ENCODE measurements at regions not wholly inside any gene's neighbourhood (a gene's known extent, or its start where the extent isn't known, plus 50 kb on each side); places are given as distances from the start of the nearest gene placed in this dataset.
"Not testable (repeated sequence)": the region's sequence is repeated elsewhere in the genome, so short reads cannot be mapped to it uniquely, and the experiment has no call there.

DNA sequence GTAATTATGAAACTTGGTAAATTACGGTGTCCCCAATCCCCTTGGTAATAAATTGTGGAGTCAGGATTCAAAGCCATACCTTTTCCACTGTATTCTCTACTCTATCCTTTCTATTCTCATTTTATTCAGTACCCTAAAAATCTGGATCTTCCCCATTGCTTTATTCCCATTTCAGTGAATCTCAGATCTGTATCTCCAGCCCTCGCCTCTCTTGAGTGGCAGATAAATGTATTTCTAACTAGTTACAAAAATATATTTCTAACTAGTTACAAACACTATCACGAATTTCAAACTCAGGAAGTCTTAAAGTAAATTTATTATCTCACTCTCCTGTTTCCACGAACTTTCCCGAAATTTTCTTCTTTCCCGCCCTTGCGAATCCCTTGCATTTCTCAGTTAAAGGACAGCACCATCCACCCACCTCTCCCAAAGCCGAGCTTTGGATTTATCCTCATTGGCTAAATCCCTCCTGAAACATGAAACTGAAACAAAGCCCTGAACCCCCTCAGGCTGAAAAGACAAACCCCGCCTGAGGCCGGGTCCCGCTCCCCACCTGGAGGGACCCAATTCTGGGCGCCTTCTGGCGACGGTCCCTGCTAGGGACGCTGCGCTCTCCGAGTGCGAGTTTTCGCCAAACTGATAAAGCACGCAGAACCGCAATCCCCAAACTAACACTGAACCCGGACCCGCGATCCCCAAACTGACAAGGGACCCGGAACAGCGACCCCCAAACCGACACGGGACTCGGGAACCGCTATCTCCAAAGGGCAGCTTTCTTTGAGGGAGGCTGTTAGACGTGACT, 164.3 kb upstream of the PABPC3 start:
- WGBS, 4 donors = 10 to 29% (median 13%) methylated on average over 28 to 31 of the region's 31 CpGs
- ATAC-seq = no peak
- H3K36me3 ChIP-seq = no peaks in the 10 kb centered on the region
- H3K27me3 ChIP-seq = peaks cover 8 to 48% (median 23%) of the 10 kb centered on the region in 9 donors
- TF ChIP-seq CTCF (IDR thresholded peaks at IDR 0.05) (no peak), POLR2A (IDR thresholded peaks at IDR 0.05) (no peak)
- peaks cover 0 to 4% (median 0%) of the 10 kb centered on the region in 12 donors for H3K4me1 ChIP-seq
- peak overlapping the region in 6 of 12 donors; percentile 10 to 49 (median 24) for H3K4me3 ChIP-seq
- no peak for DNase-seq
- intact Hi-C loops (cut with DNase I) = no loop called here
- no peak overlapping the region for H3K27ac ChIP-seq
- H3K9me3 ChIP-seq = no peaks in the 10 kb centered on the region

GRCh38 chr13:24933106-24934023, 162.6 kb upstream of the PABPC3 start:
- H3K4me3 ChIP-seq; H3K36me3 ChIP-seq; DNase-seq; H3K4me1 ChIP-seq; intact Hi-C loops (cut with DNase I); ATAC-seq; H3K27ac ChIP-seq; H3K9me3 ChIP-seq: not testable (repeated sequence)
- 68 to 76% (median 72%) methylated on average over 15 of the region's 15 CpGs for WGBS, 4 donors
- peaks cover 8 to 48% (median 23%) of the 10 kb centered on the region in 9 donors for H3K27me3 ChIP-seq

GRCh38 chr13:24934024-24934385, 161.9 kb upstream of the PABPC3 start:
- ATAC-seq; H3K4me1 ChIP-seq; DNase-seq; H3K4me3 ChIP-seq; H3K9me3 ChIP-seq; H3K36me3 ChIP-seq; H3K27ac ChIP-seq; intact Hi-C loops (cut with DNase I): not testable (repeated sequence)
- H3K27me3 ChIP-seq = peaks cover 8 to 42% (median 23%) of the 10 kb centered on the region in 9 donors
- 67 to 73% (median 71%) methylated on average over 4 of the region's 4 CpGs for whole genome bisulfite sequencing, 4 donors

DNA sequence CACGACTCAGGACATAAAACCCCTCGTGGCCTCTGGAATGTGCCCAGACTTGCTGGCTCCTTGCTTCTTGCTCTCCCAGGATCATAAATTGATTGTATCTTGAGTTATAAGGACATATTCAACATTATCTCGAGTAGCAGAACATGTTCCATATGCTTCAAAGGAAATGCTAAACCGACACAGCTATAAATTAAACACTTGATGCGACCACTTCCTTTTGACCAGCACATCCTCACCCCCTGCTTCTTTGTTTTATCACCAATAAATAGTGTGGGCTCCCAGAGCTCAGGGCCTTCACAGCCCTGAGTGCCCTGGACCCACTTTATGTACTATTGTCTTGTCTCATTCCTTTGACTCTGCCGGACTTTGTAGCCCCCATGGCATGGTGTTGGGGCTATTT, 157.0 kb upstream of the PABPC3 start:
- WGBS, 4 donors = 68 to 79% (median 72%) methylated on average over 6 of the region's 6 CpGs
- H3K9me3 ChIP-seq = no peaks in the 10 kb centered on the region
- H3K4me1 ChIP-seq = peaks cover 0 to 4% (median 0%) of the 10 kb centered on the region in 12 donors
- no peak for TF ChIP-seq POLR2A (IDR thresholded peaks at IDR 0.05)
- TF ChIP-seq CTCF (IDR thresholded peaks at IDR 0.05) = no peak
- no peak for ATAC-seq
- H3K4me3 ChIP-seq = no peak overlapping the region
- no peak overlapping the region for H3K27ac ChIP-seq
- H3K36me3 ChIP-seq = no peaks in the 10 kb centered on the region
- intact Hi-C loops (cut with DNase I) = no loop called here
- DNase-seq = no peak
- peaks cover 0 to under 1% (median 0%) of the 10 kb centered on the region in 9 donors for H3K27me3 ChIP-seq

- H3K9me3 ChIP-seq, H3K4me1 ChIP-seq, H3K4me3 ChIP-seq, H3K36me3 ChIP-seq, H3K27me3 ChIP-seq: not testable (repeated sequence)
- peak in 3 of 5 donors; percentile 11 to 79 (median 70) for DNase-seq
- H3K27ac ChIP-seq = peak overlapping the region in 2 of 12 donors; percentile 48 to 63
- WGBS, 4 donors = 49 to 61% (median 54%) methylated on average over 9 to 11 of the region's 11 CpGs
- peak; percentile 49 to 99 (median 77) for ATAC-seq
- intact Hi-C loops (cut with DNase I) = loop anchor here in 1 of 10 donors (1.0 kb wide), 1 partner anchor 18 kb away; no protein-coding TSS in a partner anchor
Measured at GRCh38 chr13:24941023-24941713, 154.8 kb upstream of the PABPC3 start.

All from heart left ventricle (tissue), 16 donors.